Psoas muscle (tissue), 7 donors: ENCODE measurements at regions not wholly inside any gene's neighbourhood (a gene's known extent, or its start where the extent isn't known, plus 50 kb on each side); places are given as distances from the start of the nearest gene placed in this dataset.

ENCODE experiments used
- ATAC-seq, 4 donors: fragments of 200-7000 bp; cut with Tn5 transposase; one replicate each; pipeline ENCODE4 v1.9.1; 2020; ENCODE audit warnings: moderate library complexity in 3 of 4, mild to moderate bottlenecking in 2 of 4
- DNase-seq, 2 donors: peaks; one replicate each; pipeline ENCODE4 v3.0.0-alpha.2; 2020
- H3K27ac ChIP-seq: fragments of 200-600 bp; one replicate; pipeline ENCODE4 v1.8.0; 2022
- H3K27me3 ChIP-seq, 3 donors: fragments of 200-600 bp in 1 of 3; one replicate each; pipeline versions ENCODE4 v1.6.1 to v1.8.0; 2013 to 2022; ENCODE audit warnings: low read length in 2 of 3, mild to moderate bottlenecking in 2 of 3, moderate library complexity in 1 of 3; ENCODE audit not compliant: insufficient read depth in 3 of 3
- H3K36me3 ChIP-seq, 2 donors: fragments of 200-600 bp in 1 of 2; one replicate each; pipeline versions ENCODE4 v1.6.1 to v1.8.0; 2013 to 2022; ENCODE audit warnings: low read depth in 1 of 2, mild to moderate bottlenecking in 1 of 2, moderate library complexity in 1 of 2; ENCODE audit not compliant: insufficient read depth in 1 of 2
- H3K4me1 ChIP-seq: fragments of 200-600 bp; one replicate; pipeline ENCODE4 v1.8.0; 2022
- H3K4me3 ChIP-seq: fragments of 200-600 bp; one replicate; pipeline ENCODE4 v1.8.0; 2022; ENCODE audit warnings: mild to moderate bottlenecking
- H3K9me3 ChIP-seq: fragments of 200-600 bp; one replicate; pipeline ENCODE4 v1.8.0; 2022
- WGBS, 3 donors: extraction: QIAGEN DNeasy Blood & Tissue Kit; methylation state at CpG; one replicate each; pipeline versions ENCODE4 v1.1.6 to v1.1.7; 2013; 5-methylcytosine and 5-hydroxymethylcytosine counted together
- intact Hi-C, 2 donors: fragments of 100-400 bp; cut with DNase I; formaldehyde crosslinking; loops; one replicate each; pipeline versions ENCODE4 v1.11.0 to v1.14.2; 2022
- TF ChIP-seq, protein P1 (sequence below): fragments of 200-600 bp; IDR thresholded peaks from one replicate; pipeline ENCODE4 v1.8.0; 2022; ENCODE audit warnings: antibody characterized with exemption
- donor health status: healthy with polysubstance abuse.
- donor health status: DM: no; HTN: no; CAD: no; lungs with moderate emphysema.
- donor health status: Bipolar disorder and iron deficiency.
- donor health status: healthy.
- donor health status: DM: yes; HTN: yes; CAD: no.
- donor health status: DM: no; HTN: no; CAD: no.
- donor health status: DM: yes; HTN: yes; CAD: no.

GRCh38 chr6:119523556-119523955 lies 174.0 kb upstream of the MAN1A1 start:
- intact Hi-C loops = no loop called here
- no peak for DNase-seq
- Histone ChIP-seq H3K36me3 (no peaks in the 10 kb centered on the region), H3K27ac (no peak overlapping the region), H3K27me3 (no peaks in the 10 kb centered on the region), H3K9me3 (no peaks in the 10 kb centered on the region), H3K4me3 (no peak overlapping the region), H3K4me1 (no peaks in the 10 kb centered on the region)
- 41 to 46% (median 44%) methylated on average over 1 of the region's 1 CpG for WGBS, 3 donors
- no peak for ATAC-seq
- TF ChIP-seq, protein P1, sequence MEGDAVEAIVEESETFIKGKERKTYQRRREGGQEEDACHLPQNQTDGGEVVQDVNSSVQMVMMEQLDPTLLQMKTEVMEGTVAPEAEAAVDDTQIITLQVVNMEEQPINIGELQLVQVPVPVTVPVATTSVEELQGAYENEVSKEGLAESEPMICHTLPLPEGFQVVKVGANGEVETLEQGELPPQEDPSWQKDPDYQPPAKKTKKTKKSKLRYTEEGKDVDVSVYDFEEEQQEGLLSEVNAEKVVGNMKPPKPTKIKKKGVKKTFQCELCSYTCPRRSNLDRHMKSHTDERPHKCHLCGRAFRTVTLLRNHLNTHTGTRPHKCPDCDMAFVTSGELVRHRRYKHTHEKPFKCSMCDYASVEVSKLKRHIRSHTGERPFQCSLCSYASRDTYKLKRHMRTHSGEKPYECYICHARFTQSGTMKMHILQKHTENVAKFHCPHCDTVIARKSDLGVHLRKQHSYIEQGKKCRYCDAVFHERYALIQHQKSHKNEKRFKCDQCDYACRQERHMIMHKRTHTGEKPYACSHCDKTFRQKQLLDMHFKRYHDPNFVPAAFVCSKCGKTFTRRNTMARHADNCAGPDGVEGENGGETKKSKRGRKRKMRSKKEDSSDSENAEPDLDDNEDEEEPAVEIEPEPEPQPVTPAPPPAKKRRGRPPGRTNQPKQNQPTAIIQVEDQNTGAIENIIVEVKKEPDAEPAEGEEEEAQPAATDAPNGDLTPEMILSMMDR = no peak

DNA sequence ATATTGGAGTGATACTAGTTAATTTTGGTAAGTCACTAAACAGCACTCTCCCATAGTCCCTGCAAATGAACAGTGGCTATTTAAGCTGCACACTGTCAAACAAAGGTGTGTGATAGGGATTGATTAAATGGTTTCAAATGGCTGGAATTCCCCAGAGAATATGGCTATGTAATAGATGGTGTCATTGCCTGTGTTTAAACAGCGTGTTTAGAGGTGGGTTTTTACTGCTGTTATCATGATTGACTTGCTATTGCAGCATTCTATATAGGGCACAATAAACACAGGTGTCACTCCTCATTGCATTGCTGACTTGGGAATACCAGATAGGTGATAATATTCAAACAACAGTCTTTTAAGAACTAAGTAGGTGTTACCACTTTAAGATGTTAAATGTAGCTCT lies 171.7 kb upstream of the MAN1A1 start:
- no peaks in the 10 kb centered on the region for H3K9me3 ChIP-seq
- no peaks in the 10 kb centered on the region for H3K4me1 ChIP-seq
- no peaks in the 10 kb centered on the region for H3K36me3 ChIP-seq
- intact Hi-C loops = no loop called here
- no peak overlapping the region for H3K4me3 ChIP-seq
- H3K27me3 ChIP-seq = no peaks in the 10 kb centered on the region
- H3K27ac ChIP-seq = no peak overlapping the region
- TF ChIP-seq, protein P1 = no peak
- DNase-seq (no peak), ATAC-seq (no peak)
- 62 to 67% (median 63%) methylated on average over 1 of the region's 1 CpG for WGBS, 3 donors

GRCh38 chr6:119517428-119517827 lies 167.9 kb upstream of the MAN1A1 start:
- H3K4me1 ChIP-seq = no peaks in the 10 kb centered on the region
- H3K27me3 ChIP-seq = no peaks in the 10 kb centered on the region
- ATAC-seq = no peak
- no peak overlapping the region for H3K4me3 ChIP-seq
- intact Hi-C loops = no loop called here
- H3K27ac ChIP-seq = no peak overlapping the region
- no peak for DNase-seq
- H3K36me3 ChIP-seq = no peaks in the 10 kb centered on the region
- H3K9me3 ChIP-seq = no peaks in the 10 kb centered on the region
- TF ChIP-seq, protein P1 = no peak

GRCh38 chr6:119514345-119514744 lies 164.8 kb upstream of the MAN1A1 start:
- H3K27me3 ChIP-seq = no peaks in the 10 kb centered on the region
- 53 to 67% (median 58%) methylated on average over 2 of the region's 2 CpGs for WGBS, 3 donors

GRCh38 chr6:119511024-119511423 lies 161.5 kb upstream of the MAN1A1 start:
- 49 to 56% (median 55%) methylated on average over 3 of the region's 3 CpGs for WGBS, 3 donors
- intact Hi-C loops = no loop called here
- no peak for ATAC-seq

More at GRCh38 chr6:119514345-119514744, 164.8 kb upstream of the MAN1A1 start:
- no peak overlapping the region for H3K4me3 ChIP-seq
- ATAC-seq (no peak), DNase-seq (no peak)
- H3K4me1 ChIP-seq = no peaks in the 10 kb centered on the region
- no peaks in the 10 kb centered on the region for H3K9me3 ChIP-seq
- no peaks in the 10 kb centered on the region for H3K36me3 ChIP-seq
- TF ChIP-seq, protein P1 = no peak
- intact Hi-C loops = no loop called here
- H3K27ac ChIP-seq = no peak overlapping the region

More at GRCh38 chr6:119511024-119511423, 161.5 kb upstream of the MAN1A1 start:
- H3K27ac ChIP-seq = no peak overlapping the region
- H3K9me3 ChIP-seq = no peaks in the 10 kb centered on the region
- no peak overlapping the region for H3K4me3 ChIP-seq
- no peak for DNase-seq
- TF ChIP-seq, protein P1 = no peak
- no peaks in the 10 kb centered on the region for H3K36me3 ChIP-seq
- H3K4me1 ChIP-seq = no peaks in the 10 kb centered on the region
- H3K27me3 ChIP-seq = no peaks in the 10 kb centered on the region
